Gastrocnemius medialis (tissue), 4 donors: ENCODE measurements at regions not wholly inside any gene's neighbourhood (a gene's known extent, or its start where the extent isn't known, plus 50 kb on each side); places are given as distances from the start of the nearest gene placed in this dataset.

Experiments
- ATAC-seq, 2 donors: fragments of 150-250 bp; one replicate each; pipeline ENCODE4 v1.9.1; 2016
- DNase-seq, 2 donors: peaks; one replicate each; pipeline ENCODE4 v3.0.0-alpha.2; 2019
- H3K27ac ChIP-seq, 4 donors: fragments of 200-600 bp; sonication (generic); 1 replicate in 1 of 4; 2 replicates in 3 of 4; pipeline ENCODE4 v1.5.1; 2016 to 2018; ENCODE audit warnings: mild to moderate bottlenecking in 2 of 4, moderate library complexity in 1 of 4
- H3K27me3 ChIP-seq, 3 donors: fragments of 200-600 bp; sonication (generic) in 2 of 3; 1 replicate in 1 of 3; 2 replicates in 2 of 3; pipeline versions ENCODE4 v1.5.1 to v1.6.0; 2016 to 2019; ENCODE audit warnings: mild to moderate bottlenecking in 1 of 3, moderate library complexity in 1 of 3
- H3K36me3 ChIP-seq, 2 donors: fragments of 200-600 bp; sonication (generic) in 1 of 2; one replicate each; pipeline ENCODE4 v1.5.1; 2017 to 2018
- H3K4me1 ChIP-seq, 2 donors: fragments of 200-600 bp; sonication (generic) in 1 of 2; one replicate each; pipeline ENCODE4 v1.5.1; 2016 to 2017; ENCODE audit warnings: mild to moderate bottlenecking in 2 of 2
- H3K4me3 ChIP-seq, 4 donors: fragments of 200-600 bp; sonication (generic) in 3 of 4; 1 replicate in 1 of 4; 2 replicates in 3 of 4; pipeline ENCODE4 v1.5.1; 2016 to 2019; ENCODE audit warnings: mild to moderate bottlenecking in 2 of 4
- H3K9me3 ChIP-seq, 3 donors: fragments of 200-600 bp; sonication (generic) in 2 of 3; 1 replicate in 1 of 3; 2 replicates in 2 of 3; pipeline ENCODE4 v1.5.1; 2016 to 2019
- CTCF ChIP-seq, 5 experiments: fragments of 450-650 bp in 3 of 5; fragments of 200-600 bp in 2 of 5; sonication (generic) in 2 of 5; IDR thresholded peaks in 4 of 5; conservative IDR thresholded peaks in 1 of 5; 1 replicate in 4 of 5; 2 replicates in 1 of 5; pipeline ENCODE4 v1.5.1; 2016 to 2019; ENCODE audit warnings: antibody characterized with exemption in 5 of 5, mild to moderate bottlenecking in 3 of 5, moderate library complexity in 3 of 5
- POLR2A ChIP-seq, 2 donors: fragments of 450-650 bp; IDR thresholded peaks; one replicate each; pipeline ENCODE4 v1.6.1; 2017; ENCODE audit warnings: antibody characterized with exemption in 2 of 2, mild to moderate bottlenecking in 2 of 2, moderate library complexity in 2 of 2
- in situ Hi-C, 4 donors: fragments of 200-750 bp; cut with MboI; loops; one replicate each; pipeline versions ENCODE4 v1.15.0 to v1.8.0; 2017; ENCODE audit warnings: low sequenced_read_pairs in 4 of 4
- intact Hi-C: fragments of 100-400 bp; cut with DNase I; formaldehyde crosslinking; loops from one replicate; pipeline ENCODE4 v1.15.1; 2023; ENCODE audit warnings: low total_unique reads

GRCh38 chr19:21612403-21612872 lies 107.0 kb downstream of the ZNF429 start:
- no peaks in the 10 kb centered on the region for H3K27me3 ChIP-seq
- TF ChIP-seq POLR2A (IDR thresholded peaks at IDR 0.05) (no peak), CTCF (IDR thresholded peaks at IDR 0.05 in 4 of 5, conservative IDR thresholded peaks at IDR 0.05 in 1 of 5) (no peak)
- no peak for DNase-seq
- H3K9me3 ChIP-seq: no peaks in the 10 kb centered on the region
- in situ Hi-C loops (no loop called here), intact Hi-C loops (no loop called here)
- no peak for ATAC-seq
- H3K27ac ChIP-seq: no peak overlapping the region
- H3K4me3 ChIP-seq: no peak overlapping the region
- no peaks in the 10 kb centered on the region for H3K4me1 ChIP-seq
- no peaks in the 10 kb centered on the region for H3K36me3 ChIP-seq

- TF ChIP-seq CTCF (IDR thresholded peaks at IDR 0.05 in 4 of 5, conservative IDR thresholded peaks at IDR 0.05 in 1 of 5): no peak
- TF ChIP-seq POLR2A (IDR thresholded peaks at IDR 0.05): no peak
- Histone ChIP-seq H3K4me1 (no peaks in the 10 kb centered on the region), H3K9me3 (no peaks in the 10 kb centered on the region), H3K27ac (no peak overlapping the region), H3K36me3 (no peaks in the 10 kb centered on the region), H3K4me3 (no peak overlapping the region), H3K27me3 (no peaks in the 10 kb centered on the region)
- intact Hi-C loops: no loop called here
- in situ Hi-C loops: no loop called here
- no peak for ATAC-seq
- DNase-seq: no peak
Measured at GRCh38 chr19:21611659-21612402, 106.4 kb downstream of the ZNF429 start.

- no peaks in the 10 kb centered on the region for H3K4me1 ChIP-seq
- DNase-seq (no peak), ATAC-seq (no peak)
- TF ChIP-seq POLR2A (IDR thresholded peaks at IDR 0.05) (no peak), CTCF (IDR thresholded peaks at IDR 0.05 in 4 of 5, conservative IDR thresholded peaks at IDR 0.05 in 1 of 5) (no peak)
- H3K27ac ChIP-seq: no peak overlapping the region
- H3K27me3 ChIP-seq: no peaks in the 10 kb centered on the region
- H3K36me3 ChIP-seq: no peaks in the 10 kb centered on the region
- in situ Hi-C loops: no loop called here
- no peaks in the 10 kb centered on the region for H3K9me3 ChIP-seq
- intact Hi-C loops: no loop called here
- H3K4me3 ChIP-seq: no peak overlapping the region
Measured at GRCh38 chr19:21610787-21611186, 105.4 kb downstream of the ZNF429 start.

GRCh38 chr19:21610341-21610740 lies 104.9 kb downstream of the ZNF429 start:
- no peaks in the 10 kb centered on the region for H3K9me3 ChIP-seq
- no peaks in the 10 kb centered on the region for H3K36me3 ChIP-seq
- no peak overlapping the region for H3K4me3 ChIP-seq
- no peaks in the 10 kb centered on the region for H3K27me3 ChIP-seq
- no peak for TF ChIP-seq CTCF (IDR thresholded peaks at IDR 0.05 in 4 of 5, conservative IDR thresholded peaks at IDR 0.05 in 1 of 5)
- TF ChIP-seq POLR2A (IDR thresholded peaks at IDR 0.05): no peak
- H3K4me1 ChIP-seq: peaks cover 0 to under 1% of the 10 kb centered on the region in 2 donors
- ATAC-seq (no peak), DNase-seq (no peak)
- intact Hi-C loops (no loop called here), in situ Hi-C loops (no loop called here)
- H3K27ac ChIP-seq: no peak overlapping the region

DNA sequence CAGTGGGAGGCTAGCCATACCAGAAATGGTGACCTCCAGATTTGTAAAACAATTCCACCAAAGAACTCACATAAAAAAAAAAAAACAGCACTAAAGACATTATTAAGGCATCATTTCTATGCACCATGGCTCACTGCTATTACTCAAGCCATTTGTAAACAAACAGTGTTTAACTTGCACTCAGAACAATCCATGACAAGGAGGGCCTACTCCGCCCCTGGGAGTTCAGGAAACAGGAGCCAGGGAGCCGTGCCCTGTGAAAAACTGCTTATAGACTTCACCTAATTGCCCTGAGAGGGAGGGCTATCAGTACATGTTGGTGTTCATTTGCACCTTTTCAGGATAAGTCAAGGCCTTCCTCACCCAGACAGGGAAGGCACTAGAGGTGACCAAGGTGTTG lies 103.2 kb downstream of the ZNF429 start:
- no peaks in the 10 kb centered on the region for H3K27me3 ChIP-seq
- no peak overlapping the region for H3K4me3 ChIP-seq
- in situ Hi-C loops: no loop called here
- peaks cover 0 to 7% of the 10 kb centered on the region in 2 donors for H3K4me1 ChIP-seq
- no peaks in the 10 kb centered on the region for H3K9me3 ChIP-seq
- DNase-seq (no peak), ATAC-seq (no peak)
- intact Hi-C loops: no loop called here
- TF ChIP-seq POLR2A (IDR thresholded peaks at IDR 0.05): no peak
- no peaks in the 10 kb centered on the region for H3K36me3 ChIP-seq
- no peak overlapping the region for H3K27ac ChIP-seq
